ENCODE measurements at regions not wholly inside any gene's neighbourhood (a gene's known extent, or its start where the extent isn't known, plus 50 kb on each side); places are given as distances from the start of the nearest gene placed in this dataset.

DNA sequence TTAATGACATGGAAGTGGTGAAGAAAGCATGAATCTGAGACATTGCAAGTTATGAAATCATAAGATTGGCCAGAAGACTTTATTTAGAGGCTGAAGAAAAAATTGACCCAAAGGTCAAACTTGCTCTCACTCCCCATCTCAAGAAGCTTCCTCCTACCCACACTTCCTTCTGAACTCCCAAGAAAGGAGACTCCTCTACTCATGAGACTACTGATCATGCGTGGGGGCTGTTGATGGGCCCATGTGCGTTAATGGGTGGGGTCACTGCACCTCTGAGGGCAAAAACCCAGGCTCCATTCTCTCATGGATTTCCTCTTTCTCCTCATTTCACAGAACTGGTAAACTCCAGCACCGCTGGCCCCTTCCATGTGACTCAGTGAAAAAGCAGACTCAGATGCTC lies 470.6 kb upstream of the ARID1B start:
- DNase-seq, result no peak
- H3K9me3 ChIP-seq, result no peaks in the 10 kb centered on the region
- no peaks in the 10 kb centered on the region for H3K27me3 ChIP-seq
- intact Hi-C loops (cut with DNase I), result no loop called here
- 94 to 96% methylated on average over 3 of the region's 3 CpGs for WGBS, 2 donors
- no peaks in the 10 kb centered on the region for H3K36me3 ChIP-seq
- no peak for TF ChIP-seq POLR2AphosphoS5 (IDR thresholded peaks at IDR 0.05)
- TF ChIP-seq, protein P1, sequence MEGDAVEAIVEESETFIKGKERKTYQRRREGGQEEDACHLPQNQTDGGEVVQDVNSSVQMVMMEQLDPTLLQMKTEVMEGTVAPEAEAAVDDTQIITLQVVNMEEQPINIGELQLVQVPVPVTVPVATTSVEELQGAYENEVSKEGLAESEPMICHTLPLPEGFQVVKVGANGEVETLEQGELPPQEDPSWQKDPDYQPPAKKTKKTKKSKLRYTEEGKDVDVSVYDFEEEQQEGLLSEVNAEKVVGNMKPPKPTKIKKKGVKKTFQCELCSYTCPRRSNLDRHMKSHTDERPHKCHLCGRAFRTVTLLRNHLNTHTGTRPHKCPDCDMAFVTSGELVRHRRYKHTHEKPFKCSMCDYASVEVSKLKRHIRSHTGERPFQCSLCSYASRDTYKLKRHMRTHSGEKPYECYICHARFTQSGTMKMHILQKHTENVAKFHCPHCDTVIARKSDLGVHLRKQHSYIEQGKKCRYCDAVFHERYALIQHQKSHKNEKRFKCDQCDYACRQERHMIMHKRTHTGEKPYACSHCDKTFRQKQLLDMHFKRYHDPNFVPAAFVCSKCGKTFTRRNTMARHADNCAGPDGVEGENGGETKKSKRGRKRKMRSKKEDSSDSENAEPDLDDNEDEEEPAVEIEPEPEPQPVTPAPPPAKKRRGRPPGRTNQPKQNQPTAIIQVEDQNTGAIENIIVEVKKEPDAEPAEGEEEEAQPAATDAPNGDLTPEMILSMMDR (IDR thresholded peaks at IDR 0.05), result no peak
- no peak for TF ChIP-seq EP300 (IDR thresholded peaks at IDR 0.05)
- no peak for TF ChIP-seq POLR2A (IDR thresholded peaks at IDR 0.05)
- H3K4me1 ChIP-seq, result no peaks in the 10 kb centered on the region
- no peak overlapping the region for H3K4me3 ChIP-seq
- no peak overlapping the region for H3K27ac ChIP-seq

GRCh38 chr6:156283091-156283490 lies 494.1 kb upstream of the ARID1B start:
- peaks cover 0 to 6% (median 0%) of the 10 kb centered on the region in 4 donors for H3K4me1 ChIP-seq
- no peaks in the 10 kb centered on the region for H3K27me3 ChIP-seq
- H3K4me3 ChIP-seq, result no peak overlapping the region
- TF ChIP-seq POLR2AphosphoS5 (IDR thresholded peaks at IDR 0.05) (no peak), EP300 (IDR thresholded peaks at IDR 0.05) (no peak), POLR2A (IDR thresholded peaks at IDR 0.05) (no peak)
- TF ChIP-seq, protein P1 (IDR thresholded peaks at IDR 0.05), result no peak
- DNase-seq, result no peak
- H3K27ac ChIP-seq, result no peak overlapping the region
- H3K9me3 ChIP-seq, result no peaks in the 10 kb centered on the region
- WGBS, 2 donors, result 97 to 100% methylated on average over 1 of the region's 1 CpG
- H3K36me3 ChIP-seq, result no peaks in the 10 kb centered on the region
- intact Hi-C loops (cut with DNase I), result no loop called here

DNA sequence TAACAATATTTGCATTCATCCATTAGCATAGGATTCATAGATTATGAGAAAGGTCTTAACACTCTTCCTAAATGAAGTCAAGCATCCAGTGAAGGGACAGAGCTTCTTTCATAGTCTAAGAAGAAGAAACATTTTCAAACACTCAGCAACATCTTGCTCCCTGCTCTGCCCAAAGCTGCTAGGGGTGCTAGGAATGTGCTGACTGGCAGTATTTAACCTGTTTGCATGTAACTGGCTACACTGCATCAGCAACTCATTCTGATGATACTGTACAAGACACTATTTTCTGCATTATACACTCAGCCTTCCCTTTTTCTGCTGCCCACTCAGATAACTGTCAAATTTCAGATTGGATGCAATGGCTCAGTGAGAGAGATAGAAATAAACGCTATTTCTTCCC lies 495.1 kb upstream of the ARID1B start:
- Histone ChIP-seq H3K4me3 (no peak overlapping the region), H3K27ac (no peak overlapping the region), H3K9me3 (no peaks in the 10 kb centered on the region), H3K4me1 (peaks cover 0 to 6% (median 0%) of the 10 kb centered on the region in 4 donors), H3K27me3 (no peaks in the 10 kb centered on the region), H3K36me3 (no peaks in the 10 kb centered on the region)
- intact Hi-C loops (cut with DNase I), result no loop called here
- no peak for DNase-seq
- 79 to 89% methylated on average over 1 of the region's 1 CpG for WGBS, 2 donors
- TF ChIP-seq EP300 (IDR thresholded peaks at IDR 0.05), result no peak
- TF ChIP-seq, protein P1 (IDR thresholded peaks at IDR 0.05), result no peak
- no peak for TF ChIP-seq POLR2A (IDR thresholded peaks at IDR 0.05)
- no peak for TF ChIP-seq POLR2AphosphoS5 (IDR thresholded peaks at IDR 0.05)

- no peak for TF ChIP-seq POLR2AphosphoS5 (IDR thresholded peaks at IDR 0.05)
- TF ChIP-seq EP300 (IDR thresholded peaks at IDR 0.05), result no peak
- TF ChIP-seq POLR2A (IDR thresholded peaks at IDR 0.05), result no peak
- Histone ChIP-seq H3K4me1 (peaks cover 0 to 6% (median 0%) of the 10 kb centered on the region in 4 donors), H3K27ac (no peak overlapping the region), H3K27me3 (no peaks in the 10 kb centered on the region), H3K36me3 (no peaks in the 10 kb centered on the region), H3K4me3 (no peak overlapping the region), H3K9me3 (no peaks in the 10 kb centered on the region)
- 58 to 83% methylated on average over 4 of the region's 4 CpGs for WGBS, 2 donors
- intact Hi-C loops (cut with DNase I), result no loop called here
- DNase-seq, result no peak
These were observed 495.9 kb upstream of the ARID1B start for GRCh38 chr6:156281266-156281665.

DNA sequence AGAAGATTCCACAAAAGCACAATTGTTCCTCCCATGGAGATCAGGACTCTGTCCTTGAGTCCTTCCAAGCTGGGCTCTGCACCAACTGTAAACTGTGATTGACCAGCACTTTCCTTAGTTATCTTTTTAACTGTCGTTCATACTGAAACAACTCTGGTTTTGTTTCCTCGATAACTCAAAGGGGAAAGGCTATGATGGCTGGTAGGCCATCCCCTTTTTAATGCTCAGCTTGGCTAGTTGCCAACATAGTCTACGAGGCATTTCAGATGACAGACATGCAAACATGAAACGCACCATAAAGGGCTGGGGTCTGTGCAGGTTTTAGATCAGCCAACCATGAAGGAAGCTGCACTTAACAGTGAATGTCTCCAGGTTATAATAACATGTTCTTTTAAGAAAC lies 497.1 kb upstream of the ARID1B start:
- 32 to 65% methylated on average over 4 of the region's 4 CpGs for WGBS, 2 donors
- H3K27ac ChIP-seq, result no peak overlapping the region
- no peak for TF ChIP-seq POLR2A (IDR thresholded peaks at IDR 0.05)
- no peak for TF ChIP-seq EP300 (IDR thresholded peaks at IDR 0.05)
- no peak for TF ChIP-seq POLR2AphosphoS5 (IDR thresholded peaks at IDR 0.05)
- TF ChIP-seq, protein P1 (IDR thresholded peaks at IDR 0.05), result no peak
- H3K36me3 ChIP-seq, result no peaks in the 10 kb centered on the region
- no peaks in the 10 kb centered on the region for H3K9me3 ChIP-seq
- no peak for DNase-seq
- H3K27me3 ChIP-seq, result no peaks in the 10 kb centered on the region
- H3K4me3 ChIP-seq, result no peak overlapping the region
- peaks cover 0 to 6% (median 0%) of the 10 kb centered on the region in 4 donors for H3K4me1 ChIP-seq
- intact Hi-C loops (cut with DNase I), result no loop called here

Data from sigmoid colon (tissue), 6 donors.